HL-60 (cell line): ENCODE measurements at regions not wholly inside any gene's neighbourhood (a gene's known extent, or its start where the extent isn't known, plus 50 kb on each side); places are given as distances from the start of the nearest gene placed in this dataset.
"Not testable (repeated sequence)": the region's sequence is repeated elsewhere in the genome, so short reads cannot be mapped to it uniquely, and the experiment has no call there.

ENCODE experiments used
- DNase-seq, 2 experiments: peaks; one replicate each; pipeline ENCODE4 v3.0.0-alpha.2; 2010 to 2020; ENCODE audit warnings: low read depth in 1 of 2, low spot score in 1 of 2
- H3K27ac ChIP-seq: fragments of 250-450 bp; sonication (Bioruptor Pico); replicated peaks from 2 replicates; pipeline ENCODE4 v1.5.1; 2020; ENCODE audit warnings: mild to moderate bottlenecking, moderate library complexity
- H3K27me3 ChIP-seq: fragments of 250-450 bp; sonication (Bioruptor Pico); 2 replicates; pipeline ENCODE4 v1.5.1; 2021; ENCODE audit warnings: mild to moderate bottlenecking, moderate library complexity; ENCODE audit not compliant: insufficient read depth, poor library complexity, severe bottlenecking
- H3K4me3 ChIP-seq: replicated peaks from 2 replicates; pipeline ENCODE4 v1.5.1; 2011; ENCODE audit warnings: mild to moderate bottlenecking, control low read depth, low read length; ENCODE audit not compliant: insufficient read depth
- CTCF ChIP-seq: IDR thresholded peaks from one replicate; pipeline ENCODE4 v1.5.1; 2011; ENCODE audit warnings: low read length, control low read depth, inconsistent platforms; ENCODE audit not compliant: insufficient read depth
- GABPA ChIP-seq: IDR thresholded peaks from 2 replicates; pipeline ENCODE4 v1.6.1; 2012; ENCODE audit warnings: low read depth
- POLR2AphosphoS5 ChIP-seq: IDR thresholded peaks from 2 replicates; pipeline ENCODE4 v1.6.1; 2012; ENCODE audit warnings: low read depth
- REST ChIP-seq: IDR thresholded peaks from 2 replicates; pipeline ENCODE4 v1.6.1; 2012; ENCODE audit warnings: low read depth; ENCODE audit not compliant: insufficient replicate concordance
- SPI1 ChIP-seq: IDR thresholded peaks from 2 replicates; pipeline ENCODE4 v1.6.1; 2012; ENCODE audit warnings: low read depth, mild to moderate bottlenecking, borderline replicate concordance

- Histone ChIP-seq H3K27me3 (no peaks in the 10 kb centered on the region), H3K4me3 (no peak overlapping the region), H3K27ac (no peak overlapping the region)
- no peak for DNase-seq
- TF ChIP-seq CTCF: no peak
- TF ChIP-seq SPI1: no peak
- no peak for TF ChIP-seq REST
- no peak for TF ChIP-seq POLR2AphosphoS5
- TF ChIP-seq GABPA: no peak
Observed at GRCh38 chrX:75623535-75623934, 100.7 kb upstream of the ZDHHC15 start.

GRCh38 chrX:75609406-75609805, 86.6 kb upstream of the ZDHHC15 start:
- TF ChIP-seq GABPA (no peak), POLR2AphosphoS5 (no peak), REST (no peak), SPI1 (no peak), CTCF (no peak)
- Histone ChIP-seq H3K4me3 (no peak overlapping the region), H3K27me3 (no peaks in the 10 kb centered on the region), H3K27ac (no peak overlapping the region)
- no peak for DNase-seq

GRCh38 chrX:75603833-75604232, 81.0 kb upstream of the ZDHHC15 start:
- no peaks in the 10 kb centered on the region for H3K27me3 ChIP-seq
- no peak overlapping the region for H3K4me3 ChIP-seq
- no peak overlapping the region for H3K27ac ChIP-seq
- TF ChIP-seq REST: no peak
- peak in 1 of 2 experiments; percentile 4 for DNase-seq

GRCh38 chrX:75602022-75602421, 79.2 kb upstream of the ZDHHC15 start:
- H3K4me3 ChIP-seq, DNase-seq, H3K27ac ChIP-seq, H3K27me3 ChIP-seq: not testable (repeated sequence)
